ENCODE measurements at regions not wholly inside any gene's neighbourhood (a gene's known extent, or its start where the extent isn't known, plus 50 kb on each side); places are given as distances from the start of the nearest gene placed in this dataset.

DNA sequence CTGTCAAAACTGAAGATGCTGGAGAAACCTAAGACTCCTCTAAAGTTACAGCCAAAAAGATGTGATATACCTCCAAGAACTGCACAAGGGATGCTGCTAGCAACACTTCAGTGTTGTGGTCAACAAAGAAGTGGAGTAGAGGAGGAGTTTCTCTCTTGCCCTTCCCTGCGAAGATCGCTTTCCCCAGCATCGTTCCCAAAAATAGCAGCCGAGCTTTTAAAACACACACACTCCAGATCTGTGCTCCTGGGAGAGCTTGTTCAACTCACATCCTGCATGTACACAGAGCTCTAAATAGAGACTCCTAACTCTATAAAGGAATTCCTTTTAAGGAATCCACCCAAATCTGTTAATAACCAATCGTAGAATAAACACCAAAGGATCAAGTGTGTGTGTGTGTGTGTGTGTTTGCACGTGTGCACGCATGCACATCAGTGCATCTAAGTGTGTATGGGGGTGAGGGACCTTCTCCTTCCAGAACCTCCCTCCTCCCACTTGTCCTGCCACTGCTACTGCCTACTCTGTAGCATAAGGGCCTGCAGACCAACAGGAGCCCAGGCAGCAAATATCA, 58.5 kb downstream of the PSMG1 start:
- H3K36me3 ChIP-seq = no peaks in the 10 kb centered on the region
- WGBS, 5 donors = 70 to 83% (median 81%) methylated on average over 7 of the region's 7 CpGs
- H3K4me1 ChIP-seq = peaks cover 0 to 13% (median 0%) of the 10 kb centered on the region in 6 donors
- intact Hi-C loops (cut with DNase I; ENCODE audit: low total_unique reads) = no loop called here
- TF ChIP-seq POLR2A (IDR thresholded peaks at IDR 0.05) (no peak), POLR2AphosphoS5 (IDR thresholded peaks at IDR 0.05) (no peak)
- TF ChIP-seq, protein P1, sequence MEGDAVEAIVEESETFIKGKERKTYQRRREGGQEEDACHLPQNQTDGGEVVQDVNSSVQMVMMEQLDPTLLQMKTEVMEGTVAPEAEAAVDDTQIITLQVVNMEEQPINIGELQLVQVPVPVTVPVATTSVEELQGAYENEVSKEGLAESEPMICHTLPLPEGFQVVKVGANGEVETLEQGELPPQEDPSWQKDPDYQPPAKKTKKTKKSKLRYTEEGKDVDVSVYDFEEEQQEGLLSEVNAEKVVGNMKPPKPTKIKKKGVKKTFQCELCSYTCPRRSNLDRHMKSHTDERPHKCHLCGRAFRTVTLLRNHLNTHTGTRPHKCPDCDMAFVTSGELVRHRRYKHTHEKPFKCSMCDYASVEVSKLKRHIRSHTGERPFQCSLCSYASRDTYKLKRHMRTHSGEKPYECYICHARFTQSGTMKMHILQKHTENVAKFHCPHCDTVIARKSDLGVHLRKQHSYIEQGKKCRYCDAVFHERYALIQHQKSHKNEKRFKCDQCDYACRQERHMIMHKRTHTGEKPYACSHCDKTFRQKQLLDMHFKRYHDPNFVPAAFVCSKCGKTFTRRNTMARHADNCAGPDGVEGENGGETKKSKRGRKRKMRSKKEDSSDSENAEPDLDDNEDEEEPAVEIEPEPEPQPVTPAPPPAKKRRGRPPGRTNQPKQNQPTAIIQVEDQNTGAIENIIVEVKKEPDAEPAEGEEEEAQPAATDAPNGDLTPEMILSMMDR (IDR thresholded peaks at IDR 0.05 in 8 of 11, conservative IDR thresholded peaks at IDR 0.05 in 3 of 11) = no peak
- H3K27ac ChIP-seq = peak overlapping the region in 2 of 8 donors; percentile 47 to 54
- no peaks in the 10 kb centered on the region for H3K27me3 ChIP-seq (replicated peaks in 1 of 7)
- no peak overlapping the region for H3K4me3 ChIP-seq
- no peak for DNase-seq
- H3K9me3 ChIP-seq = peaks cover 0 to 22% (median 10%) of the 10 kb centered on the region in 8 donors

DNA sequence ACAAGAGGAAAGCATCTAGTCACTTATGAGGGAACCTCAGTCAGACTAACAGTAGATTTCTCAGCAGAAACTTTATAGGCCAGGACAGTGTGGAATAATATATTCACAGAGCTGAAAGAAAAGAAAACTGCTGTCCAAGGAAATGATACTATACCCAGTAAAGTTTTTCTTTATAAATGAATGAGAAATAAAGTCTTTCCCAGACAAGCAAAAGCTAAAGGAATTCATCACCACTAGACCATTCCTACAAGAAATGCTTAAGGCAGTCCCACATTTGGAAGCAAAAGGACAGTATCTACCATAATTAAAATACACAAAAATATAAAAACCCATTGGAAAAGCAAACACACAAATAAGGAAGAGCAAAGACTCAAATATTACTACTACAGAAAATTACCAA, 59.9 kb downstream of the PSMG1 start:
- DNase-seq = no peak
- Histone ChIP-seq H3K4me3 (no peak overlapping the region), H3K9me3 (peaks cover 0 to 22% (median 10%) of the 10 kb centered on the region in 8 donors), H3K27ac (no peak overlapping the region), H3K36me3 (no peaks in the 10 kb centered on the region), H3K27me3 (replicated peaks in 1 of 7) (no peaks in the 10 kb centered on the region), H3K4me1 (peaks cover 0 to 13% (median 0%) of the 10 kb centered on the region in 6 donors)
- intact Hi-C loops (cut with DNase I; ENCODE audit: low total_unique reads) = no loop called here
- TF ChIP-seq, protein P1 (IDR thresholded peaks at IDR 0.05 in 8 of 11, conservative IDR thresholded peaks at IDR 0.05 in 3 of 11) = no peak
- TF ChIP-seq POLR2A (IDR thresholded peaks at IDR 0.05) (no peak), POLR2AphosphoS5 (IDR thresholded peaks at IDR 0.05) (no peak)

DNA sequence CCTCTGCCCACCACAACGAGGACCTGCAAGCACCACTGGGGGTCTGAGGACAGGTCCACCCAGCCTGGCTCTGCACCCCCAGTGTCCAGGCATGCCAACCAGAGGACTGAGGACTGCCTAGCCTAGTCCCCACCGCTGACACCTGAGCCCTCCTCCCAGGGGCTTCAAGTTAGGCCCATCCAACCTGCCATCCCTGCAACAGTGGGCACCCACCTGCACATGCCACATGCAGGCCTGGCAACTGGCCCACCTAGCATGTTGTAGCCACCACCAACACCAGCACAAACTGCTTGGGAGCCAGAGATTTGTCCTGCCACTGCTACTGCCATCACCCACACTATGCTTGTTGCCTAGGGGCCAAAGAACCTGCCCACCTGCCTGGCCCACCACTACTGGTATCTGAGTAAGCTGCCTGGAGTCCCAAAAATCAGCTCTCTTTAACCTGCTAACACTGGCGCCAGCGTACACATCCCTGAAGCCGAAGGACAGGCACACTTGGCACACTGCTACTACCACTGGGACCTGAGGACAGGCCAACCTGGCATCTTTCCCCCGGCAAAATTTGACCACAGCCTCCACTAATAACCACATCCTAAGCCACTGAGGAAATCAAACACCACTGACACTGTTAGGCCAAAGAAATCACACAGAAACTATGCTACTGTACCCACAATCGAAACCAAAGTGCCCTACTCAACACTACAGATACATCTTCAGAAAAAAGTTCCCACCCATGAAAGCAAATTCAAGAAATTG, 61.5 kb downstream of the PSMG1 start:
- no peak for DNase-seq
- TF ChIP-seq POLR2A (IDR thresholded peaks at IDR 0.05) = no peak
- TF ChIP-seq, protein P1 (IDR thresholded peaks at IDR 0.05 in 8 of 11, conservative IDR thresholded peaks at IDR 0.05 in 3 of 11) = no peak
- no peak for TF ChIP-seq POLR2AphosphoS5 (IDR thresholded peaks at IDR 0.05)
- H3K9me3 ChIP-seq = peaks cover 0 to 22% (median 10%) of the 10 kb centered on the region in 8 donors
- intact Hi-C loops (cut with DNase I; ENCODE audit: low total_unique reads) = no loop called here
- WGBS, 5 donors = 71 to 82% (median 74%) methylated on average over 5 to 7 of the region's 7 CpGs
- peaks cover 0 to 13% (median 0%) of the 10 kb centered on the region in 6 donors for H3K4me1 ChIP-seq
- H3K4me3 ChIP-seq = no peak overlapping the region
- no peaks in the 10 kb centered on the region for H3K27me3 ChIP-seq (replicated peaks in 1 of 7)
- H3K27ac ChIP-seq = no peak overlapping the region
- H3K36me3 ChIP-seq = no peaks in the 10 kb centered on the region

DNA sequence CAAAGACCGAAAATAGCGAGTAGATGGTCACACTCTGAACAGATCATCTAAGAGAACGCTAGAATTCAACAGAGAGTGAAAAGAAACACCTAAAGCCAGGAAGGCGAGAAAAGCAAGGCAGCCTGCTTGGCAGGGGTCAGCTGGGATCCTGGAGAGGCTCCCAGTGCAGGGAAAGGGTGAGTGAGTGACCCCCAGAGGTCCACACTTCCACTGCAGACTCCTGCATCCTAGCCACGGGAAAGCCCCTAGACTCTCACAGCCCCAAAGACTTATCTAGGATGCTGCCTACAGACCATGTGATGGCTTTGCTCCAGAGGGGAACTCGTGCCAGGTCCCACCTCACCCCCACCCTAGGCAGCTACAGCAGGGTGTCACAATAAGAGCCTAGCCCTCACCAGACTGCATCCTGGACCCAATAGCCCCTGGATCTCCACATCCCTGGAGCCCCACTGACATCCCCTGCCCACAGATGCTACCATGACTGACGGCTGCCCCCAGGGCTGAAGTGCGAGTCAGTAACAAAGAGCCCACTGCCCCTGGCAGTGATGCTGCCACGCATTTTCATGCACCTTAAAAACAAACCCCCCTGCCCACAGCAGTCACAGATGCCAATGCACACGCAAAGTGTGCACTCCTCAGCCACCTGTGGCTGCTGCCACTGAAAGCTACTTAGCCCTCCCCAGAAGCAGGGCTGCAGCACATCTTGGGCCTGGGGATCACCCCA, 62.2 kb downstream of the PSMG1 start:
- TF ChIP-seq POLR2AphosphoS5 (IDR thresholded peaks at IDR 0.05) = no peak
- TF ChIP-seq, protein P1 (IDR thresholded peaks at IDR 0.05 in 8 of 11, conservative IDR thresholded peaks at IDR 0.05 in 3 of 11) = no peak
- TF ChIP-seq POLR2A (IDR thresholded peaks at IDR 0.05) = no peak
- no peaks in the 10 kb centered on the region for H3K27me3 ChIP-seq (replicated peaks in 1 of 7)
- WGBS, 5 donors = 54 to 83% (median 77%) methylated on average over 6 to 10 of the region's 10 CpGs
- no peak overlapping the region for H3K27ac ChIP-seq
- no peaks in the 10 kb centered on the region for H3K36me3 ChIP-seq
- H3K4me1 ChIP-seq = peaks cover 0 to 10% (median 0%) of the 10 kb centered on the region in 6 donors
- intact Hi-C loops (cut with DNase I; ENCODE audit: low total_unique reads) = no loop called here
- no peak for DNase-seq
- peaks cover 0 to 22% (median 10%) of the 10 kb centered on the region in 8 donors for H3K9me3 ChIP-seq
- H3K4me3 ChIP-seq = no peak overlapping the region
